ENCODE measurements at regions not wholly inside any gene's neighbourhood (a gene's known extent, or its start where the extent isn't known, plus 50 kb on each side); places are given as distances from the start of the nearest gene placed in this dataset.

GRCh38 chr17:74076446-74076845 lies 127.0 kb upstream of the RPL38 start:
- no peak for TF ChIP-seq POLR2AphosphoS5 (IDR thresholded peaks at IDR 0.05)
- TF ChIP-seq CTCF (IDR thresholded peaks at IDR 0.05) = no peak
- TF ChIP-seq POLR2A (IDR thresholded peaks at IDR 0.05) = no peak
- TF ChIP-seq EP300 (IDR thresholded peaks at IDR 0.05) = no peak
